ENCODE measurements at regions not wholly inside any gene's neighbourhood (a gene's known extent, or its start where the extent isn't known, plus 50 kb on each side); places are given as distances from the start of the nearest gene placed in this dataset.

GRCh38 chr10:107856047-107856315 lies 691.5 kb upstream of the SORCS1 start (continued):
- TF ChIP-seq, protein P1, sequence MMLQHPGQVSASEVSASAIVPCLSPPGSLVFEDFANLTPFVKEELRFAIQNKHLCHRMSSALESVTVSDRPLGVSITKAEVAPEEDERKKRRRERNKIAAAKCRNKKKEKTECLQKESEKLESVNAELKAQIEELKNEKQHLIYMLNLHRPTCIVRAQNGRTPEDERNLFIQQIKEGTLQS (IDR thresholded peaks at IDR 0.05) = no peak
- no peak for TF ChIP-seq CTCF (IDR thresholded peaks at IDR 0.05 in 2 of 3, conservative IDR thresholded peaks at IDR 0.05 in 1 of 3; ENCODE audit: borderline replicate concordance in 1 of 3, insufficient read depth in 1 of 3, low read depth in 2 of 3, low read length in 2 of 3)
- no peak for TF ChIP-seq POLR2A (IDR thresholded peaks at IDR 0.05; ENCODE audit: borderline replicate concordance, extremely low read depth, insufficient read depth, insufficient read length)
- no peak for TF ChIP-seq CBX3 (IDR thresholded peaks at IDR 0.05; ENCODE audit: low read depth)

- DNase-seq (ENCODE audit: low read depth, low spot score) (no peak), ATAC-seq (no peak)
- ChIA-PET CTCF (no interaction called here), POLR2A (no interaction called here), RAD21 (ENCODE audit: low non-redundant PET in 1 of 2, low total read pairs in 2 of 2, uncharacterized antibody in 2 of 2, unreplicated experiment in 2 of 2) (no interaction called here)
- Histone ChIP-seq H3K27me3 (ENCODE audit: insufficient read depth, low read length) (no peaks in the 10 kb centered on the region), H3K4me1 (ENCODE audit: control insufficient read depth in 1 of 2, insufficient read depth in 2 of 2, low read length in 2 of 2) (no peaks in the 10 kb centered on the region), H3K36me3 (ENCODE audit: control insufficient read depth in 1 of 2, insufficient read depth in 2 of 2, low read length in 2 of 2) (no peaks in the 10 kb centered on the region), H4K20me1 (ENCODE audit: insufficient read depth) (no peaks in the 10 kb centered on the region), H3K27ac (ENCODE audit: low read depth, low read length) (no peak overlapping the region), H3K9ac (ENCODE audit: low read length) (no peak overlapping the region), H3K4me2 (ENCODE audit: low read length) (no peak overlapping the region), H3K4me3 (replicated peaks in 1 of 2; ENCODE audit: low read depth in 1 of 2, low read length in 2 of 2) (no peak overlapping the region), H3K9me2 (ENCODE audit: insufficient read depth) (no peaks in the 10 kb centered on the region), H3K9me3 (ENCODE audit: control insufficient read depth in 1 of 2, insufficient read depth in 1 of 2, low read depth in 1 of 2, low read length in 2 of 2) (peaks cover 38 to 40% of the 10 kb centered on the region in 2 experiments; a peak in 3 of 4 replicates), H3K79me2 (ENCODE audit: insufficient read depth, low read length) (no peaks in the 10 kb centered on the region), H2AFZ (ENCODE audit: low read depth, low read length, poor library complexity, severe bottlenecking) (no peak overlapping the region)
- intact Hi-C loops (cut with micrococcal nuclease) = no loop called here
- TF ChIP-seq JUND (IDR thresholded peaks at IDR 0.05) (no peak), SP1 (IDR thresholded peaks at IDR 0.05; ENCODE audit: low read depth) (no peak), CBX3 (IDR thresholded peaks at IDR 0.05; ENCODE audit: low read depth) (no peak)
- TF ChIP-seq, protein P2, sequence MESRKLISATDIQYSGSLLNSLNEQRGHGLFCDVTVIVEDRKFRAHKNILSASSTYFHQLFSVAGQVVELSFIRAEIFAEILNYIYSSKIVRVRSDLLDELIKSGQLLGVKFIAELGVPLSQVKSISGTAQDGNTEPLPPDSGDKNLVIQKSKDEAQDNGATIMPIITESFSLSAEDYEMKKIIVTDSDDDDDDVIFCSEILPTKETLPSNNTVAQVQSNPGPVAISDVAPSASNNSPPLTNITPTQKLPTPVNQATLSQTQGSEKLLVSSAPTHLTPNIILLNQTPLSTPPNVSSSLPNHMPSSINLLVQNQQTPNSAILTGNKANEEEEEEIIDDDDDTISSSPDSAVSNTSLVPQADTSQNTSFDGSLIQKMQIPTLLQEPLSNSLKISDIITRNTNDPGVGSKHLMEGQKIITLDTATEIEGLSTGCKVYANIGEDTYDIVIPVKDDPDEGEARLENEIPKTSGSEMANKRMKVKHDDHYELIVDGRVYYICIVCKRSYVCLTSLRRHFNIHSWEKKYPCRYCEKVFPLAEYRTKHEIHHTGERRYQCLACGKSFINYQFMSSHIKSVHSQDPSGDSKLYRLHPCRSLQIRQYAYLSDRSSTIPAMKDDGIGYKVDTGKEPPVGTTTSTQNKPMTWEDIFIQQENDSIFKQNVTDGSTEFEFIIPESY (IDR thresholded peaks at IDR 0.05; ENCODE audit: extremely low read depth, insufficient replicate concordance, low read length) = no peak
- TF ChIP-seq, protein P3, sequence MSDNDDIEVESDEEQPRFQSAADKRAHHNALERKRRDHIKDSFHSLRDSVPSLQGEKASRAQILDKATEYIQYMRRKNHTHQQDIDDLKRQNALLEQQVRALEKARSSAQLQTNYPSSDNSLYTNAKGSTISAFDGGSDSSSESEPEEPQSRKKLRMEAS (IDR thresholded peaks at IDR 0.05) = no peak
- BruUV-seq (replicated peaks) = no TSS peak
These were observed 691.0 kb upstream of the SORCS1 start for GRCh38 chr10:107855301-107856046.

All from HCT116 (cell line).